ENCODE measurements at regions not wholly inside any gene's neighbourhood (a gene's known extent, or its start where the extent isn't known, plus 50 kb on each side); places are given as distances from the start of the nearest gene placed in this dataset.
"Not testable (repeated sequence)": the region's sequence is repeated elsewhere in the genome, so short reads cannot be mapped to it uniquely, and the experiment has no call there.

- DNase-seq, result not testable (repeated sequence)
Measured at GRCh38 chr16:29271721-29272675, 134.5 kb downstream of the NPIPB11 start.

- not testable (repeated sequence) for DNase-seq
Measured at GRCh38 chr16:29270923-29271322, 135.6 kb downstream of the NPIPB11 start.

GRCh38 chr16:29270033-29270432, 136.5 kb downstream of the NPIPB11 start:
- not testable (repeated sequence) for DNase-seq

DNA sequence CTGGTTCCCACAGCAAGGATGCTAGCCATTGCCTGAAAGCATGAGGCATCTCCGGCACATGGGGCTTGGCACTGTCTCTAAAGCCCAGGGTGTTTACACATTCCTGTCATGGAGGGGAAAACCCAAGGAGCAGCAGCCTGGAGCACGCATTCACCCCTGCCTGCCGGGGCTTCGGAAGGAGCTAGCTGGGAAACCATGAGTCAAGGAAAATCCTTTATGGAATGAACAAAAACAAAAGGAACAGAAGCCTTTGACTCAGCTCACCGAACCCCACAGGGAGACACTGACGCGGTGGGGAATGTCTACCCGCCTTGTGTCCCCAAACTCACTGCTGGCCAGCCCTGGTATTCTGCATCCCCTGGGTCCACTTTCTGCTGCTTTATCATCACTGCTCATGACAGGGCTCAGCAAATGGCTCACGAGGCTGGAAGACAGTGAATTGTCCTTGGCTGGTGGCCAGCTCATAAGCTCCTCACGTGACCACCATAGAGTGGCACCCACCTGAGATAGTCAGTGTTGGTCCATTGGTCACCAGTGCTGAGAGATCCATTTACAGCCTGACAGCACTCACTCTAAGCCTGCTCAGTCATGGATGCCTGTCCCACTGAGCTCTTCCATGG, 137.2 kb downstream of the NPIPB11 start:
- DNase-seq, result not testable (repeated sequence)

- DNase-seq, result not testable (repeated sequence)
Measured at GRCh38 chr16:29268785-29269191, 137.7 kb downstream of the NPIPB11 start.

DNA sequence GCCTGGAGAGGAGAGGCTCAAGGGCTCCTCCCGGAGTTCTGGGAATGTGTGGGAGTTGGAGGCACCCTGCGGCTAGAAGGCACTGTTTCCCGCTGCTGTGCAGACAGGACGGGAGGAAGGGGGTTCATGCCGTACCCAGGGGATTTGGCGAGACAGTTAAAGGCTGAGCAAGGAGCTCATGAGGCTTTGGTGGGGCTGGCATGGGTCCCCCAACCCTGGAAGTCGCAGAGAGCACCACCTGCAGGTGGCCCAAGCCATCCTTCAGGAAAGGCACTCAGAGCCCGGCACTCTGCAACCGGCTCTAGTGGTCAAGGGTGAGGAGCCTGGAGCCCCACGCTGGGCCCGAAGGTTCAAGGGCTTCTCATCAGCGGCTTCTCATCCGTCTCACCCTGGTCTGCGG, 138.2 kb downstream of the NPIPB11 start:
- not testable (repeated sequence) for DNase-seq

DNA sequence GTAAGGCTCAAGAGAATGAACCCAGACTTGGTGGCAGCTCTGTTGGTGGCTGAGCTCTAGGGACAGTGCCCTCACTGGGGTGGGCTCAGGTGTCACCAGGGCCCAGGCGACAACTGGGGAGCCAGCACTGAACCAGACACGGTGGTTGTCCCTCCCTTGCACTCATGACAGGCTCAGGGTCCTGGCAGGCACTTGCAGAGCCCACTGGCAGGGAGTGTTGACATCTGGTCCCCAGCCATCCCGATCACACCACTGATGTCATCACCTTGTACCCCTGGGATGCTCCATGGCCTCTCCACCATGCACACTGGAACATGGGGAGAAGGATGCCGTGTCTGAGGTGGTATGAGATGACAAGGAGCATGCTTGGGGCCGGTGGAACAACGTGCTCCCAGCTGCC, 138.6 kb downstream of the NPIPB11 start:
- not testable (repeated sequence) for DNase-seq

DNA sequence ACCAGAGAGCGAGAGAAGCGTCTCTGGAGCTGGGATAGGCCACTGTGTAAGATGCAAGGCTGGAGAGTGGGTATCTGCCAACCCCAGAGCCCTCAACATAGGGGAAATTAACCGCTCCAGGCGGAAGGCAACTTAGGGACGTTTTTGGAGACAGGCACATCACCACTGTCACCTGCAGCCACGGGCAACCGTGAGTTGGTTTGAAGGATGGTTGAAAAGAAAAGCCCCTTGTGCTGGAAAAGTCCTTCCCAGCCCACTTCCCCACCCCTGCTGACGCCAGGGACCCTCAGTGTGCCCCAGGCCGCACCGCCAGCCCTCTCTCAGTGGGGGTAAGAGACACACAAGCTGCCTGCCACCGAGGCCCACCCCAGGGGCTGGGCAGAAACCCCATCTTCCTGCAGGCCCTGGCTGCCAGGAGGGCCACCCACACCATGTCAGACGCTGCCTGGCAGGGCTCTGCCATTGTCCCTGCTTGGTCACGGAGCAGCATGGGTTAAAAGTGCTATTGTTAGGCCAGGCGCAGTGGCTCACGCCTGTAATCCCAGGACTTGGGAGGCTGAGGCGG, 139.4 kb downstream of the NPIPB11 start:
- DNase-seq, result not testable (repeated sequence)

DNA sequence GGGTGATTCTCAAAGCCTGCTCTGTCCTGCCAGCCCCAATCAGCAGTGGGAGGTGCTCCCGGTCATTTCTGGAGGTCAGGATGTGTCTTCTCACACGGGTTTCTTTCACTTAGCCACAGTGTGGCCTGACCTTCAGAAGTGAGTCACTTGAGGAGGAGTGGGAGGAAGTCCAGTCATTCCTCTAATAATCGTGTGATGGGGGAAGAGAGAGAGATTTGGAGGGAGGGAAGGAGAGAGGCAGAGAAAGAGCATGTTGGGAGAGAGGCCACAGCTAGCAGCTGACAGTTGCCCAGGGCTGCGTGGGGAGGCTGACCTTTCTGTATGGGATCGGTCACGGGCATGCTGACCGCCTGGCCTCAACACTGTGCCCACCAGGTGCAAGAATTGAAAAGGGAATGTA, 139.9 kb downstream of the NPIPB11 start:
- DNase-seq, result not testable (repeated sequence)

DNA sequence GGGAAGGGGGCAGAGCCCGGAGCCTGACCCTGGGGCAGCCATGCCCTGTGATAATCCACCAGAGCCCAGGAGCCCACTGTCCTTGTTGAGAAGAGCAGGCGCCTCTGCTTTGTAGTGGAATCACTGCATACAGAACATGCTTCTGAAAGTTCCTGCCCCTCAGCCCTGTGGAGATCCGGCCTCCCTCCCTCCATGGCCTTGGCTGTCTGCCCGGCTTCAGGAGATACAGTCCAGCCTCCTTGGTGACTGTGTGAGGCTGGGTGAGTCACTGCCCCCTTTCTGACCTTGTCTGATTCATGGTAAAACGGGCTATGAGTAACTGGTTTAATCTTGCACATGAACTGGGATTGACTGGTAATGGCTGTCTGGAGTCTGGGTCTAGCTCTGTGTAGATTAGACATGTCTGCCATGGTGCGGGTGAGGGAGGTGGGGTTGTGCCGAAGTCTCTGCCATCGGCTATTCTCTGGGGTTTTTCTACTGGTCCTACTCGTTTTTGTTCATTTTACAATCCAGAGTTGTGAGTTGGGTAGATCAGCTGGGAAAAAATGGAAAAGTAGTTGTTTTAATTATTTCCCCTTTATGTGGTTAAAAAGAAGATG, 141.2 kb downstream of the NPIPB11 start:
- DNase-seq, result peak in 1 of 4 experiments; percentile 15

DNA sequence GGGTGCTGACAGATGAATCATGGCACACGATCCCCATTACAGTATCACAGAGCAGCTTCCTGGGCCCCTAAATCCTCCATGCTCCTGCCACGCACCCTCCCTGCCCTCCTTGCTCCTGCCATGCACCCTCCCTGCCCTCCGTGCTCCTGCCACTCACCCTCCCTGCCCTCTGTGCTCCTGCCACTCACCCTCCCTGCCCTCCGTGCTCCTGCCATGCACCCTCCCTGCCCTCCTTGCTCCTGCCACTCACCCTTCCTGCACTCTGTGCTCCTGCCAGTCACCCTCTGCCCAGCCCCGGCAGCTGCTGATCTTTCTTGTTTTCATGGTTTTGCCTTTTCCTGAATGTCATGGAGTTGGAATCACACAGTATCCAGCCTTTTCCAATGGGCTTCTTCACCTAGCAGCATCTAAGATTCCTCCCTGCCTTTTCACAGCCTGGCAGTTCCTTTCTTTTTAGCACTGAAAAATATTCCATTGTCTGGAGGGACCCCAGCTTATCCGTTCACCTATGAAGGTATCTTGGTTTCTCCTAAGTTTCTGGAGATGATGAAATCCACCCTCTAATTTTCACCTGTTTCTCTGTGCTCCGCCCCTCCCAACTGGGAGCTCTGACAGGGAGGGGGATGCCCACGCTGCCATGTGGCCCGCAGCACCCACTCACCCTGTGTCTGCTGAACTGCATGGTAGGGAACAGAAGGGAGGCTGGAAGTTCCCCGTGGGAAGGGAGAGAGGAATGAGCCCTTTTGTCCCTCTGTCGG, 142.3 kb downstream of the NPIPB11 start:
- DNase-seq, result not testable (repeated sequence)

- DNase-seq, result not testable (repeated sequence)
Measured at GRCh38 chr16:29262725-29263124, 143.8 kb downstream of the NPIPB11 start.

DNA sequence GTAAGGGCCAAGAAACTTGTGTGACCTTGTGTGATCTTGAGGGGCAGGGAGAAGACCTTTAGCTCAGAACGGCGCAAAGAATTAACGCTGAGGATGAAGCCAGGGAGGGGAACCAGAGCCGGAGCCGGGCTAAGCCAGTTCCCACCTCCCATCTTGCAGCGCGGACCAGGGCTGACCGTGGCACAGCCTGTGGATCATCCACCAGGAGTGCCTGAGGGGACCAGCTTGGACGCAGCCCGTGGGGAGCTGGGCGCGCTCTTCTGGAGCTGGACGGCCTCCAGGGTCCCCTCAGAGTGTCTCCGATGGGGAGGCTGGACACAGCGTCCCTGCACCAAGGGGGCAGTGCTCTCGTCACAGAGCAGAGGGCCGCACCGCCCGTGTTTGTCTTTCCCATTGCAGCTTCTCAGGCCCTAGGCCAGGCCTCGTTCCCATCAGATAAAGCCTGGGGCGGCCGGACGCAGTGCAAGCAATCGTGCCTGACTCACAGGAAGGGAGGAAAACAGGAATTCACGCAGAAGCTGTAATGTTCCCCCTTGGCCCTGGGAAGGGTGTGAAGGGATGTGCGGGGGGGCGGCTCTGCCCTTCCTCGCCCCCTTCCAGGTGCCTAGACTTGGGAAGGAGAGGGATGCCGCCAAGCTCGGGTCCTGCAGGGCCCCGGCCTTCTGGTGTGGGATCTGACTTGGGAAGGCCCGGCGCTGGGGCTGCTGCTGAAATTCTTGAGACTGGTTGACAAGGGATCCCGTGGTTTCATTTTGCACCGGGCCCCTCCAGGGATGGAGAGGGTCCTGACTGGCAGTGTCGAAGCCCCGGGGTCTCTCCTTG, 144.9 kb downstream of the NPIPB11 start:
- not testable (repeated sequence) for DNase-seq

- DNase-seq, result not testable (repeated sequence)
Measured at GRCh38 chr16:29260683-29261426, 145.7 kb downstream of the NPIPB11 start.

DNA sequence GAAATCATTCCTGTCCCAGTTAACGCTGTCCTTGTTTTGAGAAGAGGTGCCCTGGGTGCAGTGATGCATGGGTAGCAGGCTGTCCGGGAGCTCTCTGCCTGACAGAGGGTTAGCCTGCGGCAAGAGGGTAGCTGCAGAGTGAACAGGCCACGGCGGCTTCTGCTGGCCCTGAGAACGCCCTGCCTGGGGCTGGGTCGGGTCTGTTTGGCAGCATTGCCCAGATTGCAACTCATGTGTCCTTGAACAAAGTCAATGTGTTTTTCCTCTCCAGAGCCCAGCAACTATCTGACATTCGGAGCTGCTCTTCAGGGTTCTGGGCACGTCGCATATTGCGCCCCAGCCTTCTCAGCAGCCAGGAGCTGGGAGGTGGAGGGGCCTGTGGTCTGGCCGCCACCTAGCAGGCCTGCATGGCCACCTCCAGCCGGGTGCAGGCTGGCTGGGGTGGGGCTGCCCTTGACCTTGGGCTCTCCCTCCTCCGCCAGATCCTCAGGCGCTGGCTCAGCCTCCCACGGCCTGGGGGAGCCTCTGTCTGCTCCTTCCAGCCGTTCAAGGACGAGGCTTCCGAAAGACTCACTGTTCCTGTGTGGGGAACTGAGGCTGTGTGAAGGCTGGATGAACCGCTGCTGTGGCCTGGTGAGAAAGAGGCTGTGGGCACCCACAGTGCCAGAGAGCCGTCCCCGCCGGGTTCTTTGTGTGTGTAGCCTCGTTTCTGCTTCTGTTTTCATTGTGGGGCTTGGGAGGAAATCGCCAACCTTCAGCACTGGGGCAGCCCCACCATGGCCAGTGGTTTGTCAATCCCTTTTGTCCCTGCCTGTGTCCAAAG, 146.7 kb downstream of the NPIPB11 start:
- not testable (repeated sequence) for DNase-seq

GRCh38 chr16:29258946-29259634, 147.4 kb downstream of the NPIPB11 start:
- DNase-seq, result not testable (repeated sequence)

DNA sequence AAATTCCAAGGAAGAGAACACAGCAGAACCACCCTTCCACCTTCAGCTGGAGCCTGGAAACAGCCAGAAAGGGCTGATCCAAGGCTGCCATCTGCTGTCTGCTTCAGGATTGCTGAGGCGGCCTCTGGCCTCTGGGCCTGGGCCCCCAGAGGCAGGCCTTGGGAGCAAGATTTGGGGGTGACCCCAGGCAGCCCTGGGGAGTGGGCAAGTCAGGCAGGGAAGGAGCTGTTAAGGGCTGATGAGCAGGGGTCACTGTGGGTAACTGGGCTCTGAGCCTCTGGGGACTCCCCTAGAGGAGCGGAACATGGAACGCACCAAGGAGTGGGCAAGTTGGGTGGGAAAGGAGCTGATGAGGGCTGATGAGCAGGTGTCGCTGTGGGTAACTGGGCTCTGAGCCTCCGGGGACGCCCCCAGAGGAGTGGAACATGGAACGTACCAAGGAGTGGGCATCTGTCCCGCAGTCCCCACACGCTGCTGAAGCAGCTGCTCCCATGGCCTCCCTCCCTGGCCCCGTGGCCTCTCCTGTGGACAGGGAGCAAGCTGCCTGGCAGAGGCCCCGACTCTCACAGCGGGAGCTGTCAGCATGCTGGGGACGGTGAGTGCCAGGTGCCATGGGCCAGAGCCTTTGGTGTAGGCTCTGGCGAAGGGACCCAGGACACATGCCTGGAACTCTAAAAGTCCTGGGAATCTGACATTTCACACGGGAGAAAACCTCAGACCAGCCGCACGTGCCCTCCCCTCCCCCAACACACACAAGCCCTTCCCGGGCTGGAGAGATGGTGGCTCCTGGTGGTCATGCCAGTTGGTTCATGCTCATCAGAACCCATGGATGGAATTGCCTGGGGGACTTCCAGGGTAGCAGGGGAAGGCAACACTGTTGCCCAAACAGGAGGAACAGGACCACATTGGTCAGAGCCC, 148.8 kb downstream of the NPIPB11 start:
- DNase-seq, result not testable (repeated sequence)

DNA sequence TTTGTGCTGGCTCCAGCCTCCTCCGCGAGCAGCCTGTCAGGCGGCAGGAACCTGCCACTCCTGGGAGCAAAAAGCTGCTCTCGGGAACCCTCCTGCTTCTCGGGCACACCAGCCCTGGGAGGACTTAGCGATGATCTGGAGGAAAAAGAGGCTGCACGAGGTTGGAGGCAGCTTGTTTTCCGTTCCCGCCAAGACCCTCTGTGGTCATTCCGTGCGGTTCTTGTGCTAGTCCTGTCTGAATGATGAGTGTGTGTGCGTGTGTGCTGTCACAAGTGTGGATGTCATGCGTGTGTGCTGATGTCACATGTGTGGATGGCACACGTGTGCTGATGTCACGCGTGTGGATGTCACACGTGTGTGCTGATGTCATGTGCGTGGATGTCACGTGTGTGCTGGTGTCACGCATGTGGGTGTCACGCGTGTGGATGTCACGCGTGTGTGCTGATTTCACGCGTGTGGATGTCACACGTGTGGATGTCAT, 150.0 kb downstream of the NPIPB11 start:
- no peak for DNase-seq
